HL-60 (cell line): ENCODE measurements at regions not wholly inside any gene's neighbourhood (a gene's known extent, or its start where the extent isn't known, plus 50 kb on each side); places are given as distances from the start of the nearest gene placed in this dataset.

ENCODE experiments used
- DNase-seq, 2 experiments: peaks; one replicate each; pipeline ENCODE4 v3.0.0-alpha.2; 2010 to 2020; ENCODE audit warnings: low read depth in 1 of 2, low spot score in 1 of 2
- H3K27ac ChIP-seq: fragments of 250-450 bp; sonication (Bioruptor Pico); replicated peaks from 2 replicates; pipeline ENCODE4 v1.5.1; 2020; ENCODE audit warnings: mild to moderate bottlenecking, moderate library complexity
- H3K27me3 ChIP-seq: fragments of 250-450 bp; sonication (Bioruptor Pico); 2 replicates; pipeline ENCODE4 v1.5.1; 2021; ENCODE audit warnings: mild to moderate bottlenecking, moderate library complexity; ENCODE audit not compliant: insufficient read depth, poor library complexity, severe bottlenecking
- H3K4me3 ChIP-seq: replicated peaks from 2 replicates; pipeline ENCODE4 v1.5.1; 2011; ENCODE audit warnings: mild to moderate bottlenecking, control low read depth, low read length; ENCODE audit not compliant: insufficient read depth
- CTCF ChIP-seq: IDR thresholded peaks from one replicate; pipeline ENCODE4 v1.5.1; 2011; ENCODE audit warnings: low read length, control low read depth, inconsistent platforms; ENCODE audit not compliant: insufficient read depth
- GABPA ChIP-seq: IDR thresholded peaks from 2 replicates; pipeline ENCODE4 v1.6.1; 2012; ENCODE audit warnings: low read depth
- POLR2AphosphoS5 ChIP-seq: IDR thresholded peaks from 2 replicates; pipeline ENCODE4 v1.6.1; 2012; ENCODE audit warnings: low read depth
- REST ChIP-seq: IDR thresholded peaks from 2 replicates; pipeline ENCODE4 v1.6.1; 2012; ENCODE audit warnings: low read depth; ENCODE audit not compliant: insufficient replicate concordance
- SPI1 ChIP-seq: IDR thresholded peaks from 2 replicates; pipeline ENCODE4 v1.6.1; 2012; ENCODE audit warnings: low read depth, mild to moderate bottlenecking, borderline replicate concordance

GRCh38 chr4:112060212-112060611 is 85.0 kb upstream of the FAM241A start:
- H3K27ac ChIP-seq: no peak overlapping the region
- H3K27me3 ChIP-seq: no peaks in the 10 kb centered on the region
- no peak for TF ChIP-seq SPI1
- TF ChIP-seq POLR2AphosphoS5: no peak
- TF ChIP-seq CTCF: peak; percentile 26
- H3K4me3 ChIP-seq: no peak overlapping the region
- DNase-seq: no peak

GRCh38 chr4:112061207-112061817 is 83.9 kb upstream of the FAM241A start:
- no peak for DNase-seq
- Histone ChIP-seq H3K27ac (no peak overlapping the region), H3K27me3 (no peaks in the 10 kb centered on the region), H3K4me3 (no peak overlapping the region)
- TF ChIP-seq SPI1 (no peak), POLR2AphosphoS5 (no peak), GABPA (no peak), REST (no peak), CTCF (no peak)

GRCh38 chr4:112063260-112063659 is 82.0 kb upstream of the FAM241A start:
- DNase-seq: no peak
- TF ChIP-seq CTCF: no peak
- TF ChIP-seq POLR2AphosphoS5: no peak
- H3K27ac ChIP-seq: no peak overlapping the region
- no peaks in the 10 kb centered on the region for H3K27me3 ChIP-seq
- H3K4me3 ChIP-seq: no peak overlapping the region

GRCh38 chr4:112069110-112069509 is 76.1 kb upstream of the FAM241A start:
- Histone ChIP-seq H3K27ac (no peak overlapping the region), H3K4me3 (no peak overlapping the region), H3K27me3 (no peaks in the 10 kb centered on the region)
- no peak for DNase-seq
- TF ChIP-seq GABPA: no peak
- TF ChIP-seq CTCF: no peak
- no peak for TF ChIP-seq REST
- TF ChIP-seq SPI1: no peak
- TF ChIP-seq POLR2AphosphoS5: no peak
